ENCODE measurements at regions not wholly inside any gene's neighbourhood (a gene's known extent, or its start where the extent isn't known, plus 50 kb on each side); places are given as distances from the start of the nearest gene placed in this dataset.

- Histone ChIP-seq H3K36me3 (replicated peaks; ENCODE audit: low read depth, low read length) (no peaks in the 10 kb centered on the region), H3K27me3 (ENCODE audit: low read depth, low read length) (no peaks in the 10 kb centered on the region), H3K4me2 (ENCODE audit: low read length) (no peak overlapping the region), H3K9ac (ENCODE audit: low read length) (no peak overlapping the region), H3K4me3 (ENCODE audit: low read length) (no peak overlapping the region), H3K27ac (ENCODE audit: low read length) (no peak overlapping the region), H3K4me1 (ENCODE audit: low read length) (no peaks in the 10 kb centered on the region), H3K79me2 (ENCODE audit: low read length) (no peaks in the 10 kb centered on the region), H2AFZ (ENCODE audit: low read depth, low read length) (no peak overlapping the region), H4K20me1 (ENCODE audit: insufficient read depth, low read length) (no peaks in the 10 kb centered on the region), H3K9me3 (ENCODE audit: insufficient read depth, low read length) (no peaks in the 10 kb centered on the region)
- TF ChIP-seq EZH2phosphoT487 (IDR thresholded peaks at IDR 0.05; ENCODE audit: low read depth) (no peak), CTCF (IDR thresholded peaks at IDR 0.05; ENCODE audit: low read depth, low read length) (no peak)
These were observed 1248.9 kb downstream of the JRKL start for GRCh38 chr11:97638641-97639224.

DNA sequence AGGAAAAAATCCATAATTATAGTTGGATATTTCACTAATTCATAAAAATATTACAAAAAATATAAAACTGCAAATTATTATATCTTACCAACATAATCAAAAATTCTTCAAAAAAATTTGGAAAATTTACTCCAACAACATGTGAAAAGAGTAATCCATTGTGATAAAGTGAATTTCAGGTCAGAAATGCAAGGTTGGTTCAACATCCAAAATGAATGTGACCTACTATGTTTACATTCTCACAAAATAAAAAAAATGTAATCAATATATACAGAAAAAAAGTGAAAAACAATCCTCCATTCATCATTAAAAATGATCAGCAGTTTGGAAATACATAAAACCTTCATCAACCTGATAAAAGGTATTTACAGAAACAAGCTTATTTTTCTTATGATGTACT, 1252.2 kb downstream of the JRKL start:
- H4K20me1 ChIP-seq (ENCODE audit: insufficient read depth, low read length), result no peaks in the 10 kb centered on the region
- H3K36me3 ChIP-seq (replicated peaks; ENCODE audit: low read depth, low read length), result no peaks in the 10 kb centered on the region
- no peaks in the 10 kb centered on the region for H3K9me3 ChIP-seq (ENCODE audit: insufficient read depth, low read length)
- H3K79me2 ChIP-seq (ENCODE audit: low read length), result no peaks in the 10 kb centered on the region
- H3K4me3 ChIP-seq (ENCODE audit: low read length), result no peak overlapping the region
- H3K27me3 ChIP-seq (ENCODE audit: low read depth, low read length), result no peaks in the 10 kb centered on the region
- no peak overlapping the region for H3K4me2 ChIP-seq (ENCODE audit: low read length)
- no peak overlapping the region for H2AFZ ChIP-seq (ENCODE audit: low read depth, low read length)
- TF ChIP-seq CTCF (IDR thresholded peaks at IDR 0.05; ENCODE audit: low read depth, low read length), result no peak
- TF ChIP-seq EZH2phosphoT487 (IDR thresholded peaks at IDR 0.05; ENCODE audit: low read depth), result no peak
- no peak overlapping the region for H3K9ac ChIP-seq (ENCODE audit: low read length)
- H3K27ac ChIP-seq (ENCODE audit: low read length), result no peak overlapping the region
- H3K4me1 ChIP-seq (ENCODE audit: low read length), result no peaks in the 10 kb centered on the region

- Histone ChIP-seq H3K4me2 (ENCODE audit: low read length) (no peak overlapping the region), H3K4me1 (ENCODE audit: low read length) (no peaks in the 10 kb centered on the region), H3K36me3 (replicated peaks; ENCODE audit: low read depth, low read length) (no peaks in the 10 kb centered on the region), H3K27me3 (ENCODE audit: low read depth, low read length) (no peaks in the 10 kb centered on the region), H4K20me1 (ENCODE audit: insufficient read depth, low read length) (no peaks in the 10 kb centered on the region), H3K4me3 (ENCODE audit: low read length) (no peak overlapping the region), H3K9ac (ENCODE audit: low read length) (no peak overlapping the region), H3K27ac (ENCODE audit: low read length) (no peak overlapping the region), H2AFZ (ENCODE audit: low read depth, low read length) (no peak overlapping the region), H3K9me3 (ENCODE audit: insufficient read depth, low read length) (no peaks in the 10 kb centered on the region), H3K79me2 (ENCODE audit: low read length) (no peaks in the 10 kb centered on the region)
- no peak for TF ChIP-seq CTCF (IDR thresholded peaks at IDR 0.05; ENCODE audit: low read depth, low read length)
- TF ChIP-seq EZH2phosphoT487 (IDR thresholded peaks at IDR 0.05; ENCODE audit: low read depth), result no peak
These were observed 1255.9 kb downstream of the JRKL start for GRCh38 chr11:97645736-97646135.

GRCh38 chr11:97656356-97656755, 1266.5 kb downstream of the JRKL start:
- TF ChIP-seq CTCF (IDR thresholded peaks at IDR 0.05; ENCODE audit: low read depth, low read length) (no peak), EZH2phosphoT487 (IDR thresholded peaks at IDR 0.05; ENCODE audit: low read depth) (no peak)
- no peaks in the 10 kb centered on the region for H3K79me2 ChIP-seq (ENCODE audit: low read length)
- H3K27me3 ChIP-seq (ENCODE audit: low read depth, low read length), result no peaks in the 10 kb centered on the region

More at GRCh38 chr11:97656356-97656755, 1266.5 kb downstream of the JRKL start:
- Histone ChIP-seq H3K27ac (ENCODE audit: low read length) (no peak overlapping the region), H3K4me3 (ENCODE audit: low read length) (no peak overlapping the region), H3K4me2 (ENCODE audit: low read length) (no peak overlapping the region), H3K36me3 (replicated peaks; ENCODE audit: low read depth, low read length) (no peaks in the 10 kb centered on the region), H3K4me1 (ENCODE audit: low read length) (no peaks in the 10 kb centered on the region), H3K9ac (ENCODE audit: low read length) (no peak overlapping the region), H2AFZ (ENCODE audit: low read depth, low read length) (no peak overlapping the region), H4K20me1 (ENCODE audit: insufficient read depth, low read length) (no peaks in the 10 kb centered on the region), H3K9me3 (ENCODE audit: insufficient read depth, low read length) (no peaks in the 10 kb centered on the region)

All from OCI-LY3 (cell line).